ENCODE measurements at regions not wholly inside any gene's neighbourhood (a gene's known extent, or its start where the extent isn't known, plus 50 kb on each side); places are given as distances from the start of the nearest gene placed in this dataset.
A peak's percentile ranks its signal among the peaks of the same experiment; 100 is the strongest.

- H3K4me3 ChIP-seq (ENCODE audit: low read depth, low read length) = no peak overlapping the region
- H3K36me3 ChIP-seq = no peaks in the 10 kb centered on the region
- no peak for DNase-seq
- H3K27ac ChIP-seq = no peak overlapping the region
- TF ChIP-seq CTCF (IDR thresholded peaks at IDR 0.05; ENCODE audit: low read depth, low read length) = no peak
- peaks cover 2% of the 10 kb centered on the region for H3K9me3 ChIP-seq (ENCODE audit: severe bottlenecking)
- no peaks in the 10 kb centered on the region for H3K27me3 ChIP-seq (ENCODE audit: insufficient read depth, low read depth, severe bottlenecking)
These were observed 153.0 kb downstream of the ICE1 start for GRCh38 chr5:5575461-5575860.

- DNase-seq = peak; percentile 66
- TF ChIP-seq CTCF (IDR thresholded peaks at IDR 0.05; ENCODE audit: low read depth, low read length) = no peak
- Histone ChIP-seq H3K27ac (peak overlapping the region; percentile 9; the same call in 1 of the 2 replicates), H3K27me3 (ENCODE audit: insufficient read depth, low read depth, severe bottlenecking) (no peaks in the 10 kb centered on the region), H3K9me3 (ENCODE audit: severe bottlenecking) (no peaks in the 10 kb centered on the region), H3K4me3 (ENCODE audit: low read depth, low read length) (no peak overlapping the region), H3K36me3 (no peaks in the 10 kb centered on the region)
These were observed 151.4 kb downstream of the ICE1 start for GRCh38 chr5:5573798-5574380.

- Histone ChIP-seq H3K36me3 (no peaks in the 10 kb centered on the region), H3K27ac (peak overlapping the region; percentile 6; the same call in 1 of the 2 replicates), H3K27me3 (ENCODE audit: insufficient read depth, low read depth, severe bottlenecking) (no peaks in the 10 kb centered on the region), H3K9me3 (ENCODE audit: severe bottlenecking) (no peaks in the 10 kb centered on the region), H3K4me3 (ENCODE audit: low read depth, low read length) (no peak overlapping the region)
- DNase-seq = no peak
- TF ChIP-seq CTCF (IDR thresholded peaks at IDR 0.05; ENCODE audit: low read depth, low read length) = no peak
These were observed 150.7 kb downstream of the ICE1 start for GRCh38 chr5:5572976-5573797.

GRCh38 chr5:5572010-5572865 lies 149.8 kb downstream of the ICE1 start:
- TF ChIP-seq CTCF (IDR thresholded peaks at IDR 0.05; ENCODE audit: low read depth, low read length) = no peak
- no peak overlapping the region for H3K4me3 ChIP-seq (ENCODE audit: low read depth, low read length)
- H3K27me3 ChIP-seq (ENCODE audit: insufficient read depth, low read depth, severe bottlenecking) = no peaks in the 10 kb centered on the region
- no peak overlapping the region for H3K27ac ChIP-seq
- DNase-seq = no peak
- H3K9me3 ChIP-seq (ENCODE audit: severe bottlenecking) = no peaks in the 10 kb centered on the region
- no peaks in the 10 kb centered on the region for H3K36me3 ChIP-seq

- H3K36me3 ChIP-seq = no peaks in the 10 kb centered on the region
- no peaks in the 10 kb centered on the region for H3K27me3 ChIP-seq (ENCODE audit: insufficient read depth, low read depth, severe bottlenecking)
- no peak overlapping the region for H3K27ac ChIP-seq
- TF ChIP-seq CTCF (IDR thresholded peaks at IDR 0.05; ENCODE audit: low read depth, low read length) = no peak
- no peak overlapping the region for H3K4me3 ChIP-seq (ENCODE audit: low read depth, low read length)
- DNase-seq = no peak
- no peaks in the 10 kb centered on the region for H3K9me3 ChIP-seq (ENCODE audit: severe bottlenecking)
These were observed 148.2 kb downstream of the ICE1 start for GRCh38 chr5:5570646-5571045.
